ENCODE measurements at regions not wholly inside any gene's neighbourhood (a gene's known extent, or its start where the extent isn't known, plus 50 kb on each side); places are given as distances from the start of the nearest gene placed in this dataset.

DNA sequence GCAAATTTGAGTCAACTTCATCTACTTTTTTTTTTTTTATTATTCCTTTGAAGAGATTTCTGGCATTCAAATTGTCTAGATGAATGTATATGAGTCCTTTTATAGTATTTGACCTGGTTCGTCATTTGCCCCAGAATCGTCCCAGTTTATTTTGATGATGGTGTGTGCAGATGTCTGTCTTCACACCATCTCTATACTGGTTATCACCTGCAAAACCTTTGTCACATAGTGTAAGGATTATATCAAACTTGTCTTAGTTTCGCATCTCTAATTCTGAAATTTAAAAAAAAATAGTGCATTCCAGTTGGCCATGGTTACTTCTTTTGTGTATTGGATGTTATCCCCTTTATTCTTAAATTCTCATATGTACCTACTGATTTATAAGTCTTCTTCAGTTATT is 70.5 kb upstream of the CD99 start:
- DNase-seq (ENCODE audit: insufficient read length, low spot score) (no peak), FAIRE-seq (no peak)
- no peak for TF ChIP-seq POLR2A (IDR thresholded peaks at IDR 0.05; ENCODE audit: low read depth, low read length)

DNA sequence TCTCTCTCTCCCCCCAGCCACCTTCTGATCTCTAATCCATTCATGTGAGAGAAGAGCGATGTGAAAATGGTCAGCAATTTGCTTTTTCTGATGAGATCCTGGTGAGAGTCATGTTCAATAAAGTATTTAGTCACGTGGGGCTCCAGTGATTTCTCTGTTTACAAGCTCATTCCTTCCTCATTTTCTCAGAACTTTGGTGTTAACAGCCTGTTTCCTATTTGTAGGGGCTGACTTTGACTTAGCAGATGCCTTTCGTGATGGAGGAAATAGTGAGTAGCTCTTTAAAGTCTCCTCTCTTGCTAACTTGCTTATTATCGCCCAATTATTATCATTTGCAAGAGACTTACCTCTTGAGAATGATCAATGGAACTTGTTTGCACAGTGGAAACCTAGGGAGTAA is 72.6 kb upstream of the CD99 start:
- no peak for TF ChIP-seq POLR2A (IDR thresholded peaks at IDR 0.05; ENCODE audit: low read depth, low read length)
- no peak for FAIRE-seq
- no peak for DNase-seq (ENCODE audit: insufficient read length, low spot score)

DNA sequence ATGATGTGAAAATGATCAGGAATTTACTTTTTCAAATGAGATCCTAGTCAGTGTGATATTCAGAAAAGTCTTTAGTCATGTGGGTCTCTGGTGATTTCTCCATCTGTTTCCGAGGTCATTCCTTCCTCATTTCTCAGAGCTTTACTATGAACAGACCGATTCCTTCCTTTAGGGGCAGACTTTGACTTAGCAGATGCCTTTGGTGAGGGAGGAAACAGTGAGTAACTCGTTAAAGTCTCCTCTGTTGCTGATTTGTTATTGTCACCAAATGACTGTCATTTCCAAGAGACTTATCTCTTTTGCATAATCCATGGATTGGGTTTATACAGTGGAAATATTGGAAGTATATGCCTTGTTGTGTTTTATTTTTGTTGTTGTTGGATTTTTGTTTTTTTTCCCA is 76.2 kb upstream of the CD99 start:
- FAIRE-seq (peak; percentile 73), DNase-seq (ENCODE audit: insufficient read length, low spot score) (no peak)
- no peak for TF ChIP-seq POLR2A (IDR thresholded peaks at IDR 0.05; ENCODE audit: low read depth, low read length)

DNA sequence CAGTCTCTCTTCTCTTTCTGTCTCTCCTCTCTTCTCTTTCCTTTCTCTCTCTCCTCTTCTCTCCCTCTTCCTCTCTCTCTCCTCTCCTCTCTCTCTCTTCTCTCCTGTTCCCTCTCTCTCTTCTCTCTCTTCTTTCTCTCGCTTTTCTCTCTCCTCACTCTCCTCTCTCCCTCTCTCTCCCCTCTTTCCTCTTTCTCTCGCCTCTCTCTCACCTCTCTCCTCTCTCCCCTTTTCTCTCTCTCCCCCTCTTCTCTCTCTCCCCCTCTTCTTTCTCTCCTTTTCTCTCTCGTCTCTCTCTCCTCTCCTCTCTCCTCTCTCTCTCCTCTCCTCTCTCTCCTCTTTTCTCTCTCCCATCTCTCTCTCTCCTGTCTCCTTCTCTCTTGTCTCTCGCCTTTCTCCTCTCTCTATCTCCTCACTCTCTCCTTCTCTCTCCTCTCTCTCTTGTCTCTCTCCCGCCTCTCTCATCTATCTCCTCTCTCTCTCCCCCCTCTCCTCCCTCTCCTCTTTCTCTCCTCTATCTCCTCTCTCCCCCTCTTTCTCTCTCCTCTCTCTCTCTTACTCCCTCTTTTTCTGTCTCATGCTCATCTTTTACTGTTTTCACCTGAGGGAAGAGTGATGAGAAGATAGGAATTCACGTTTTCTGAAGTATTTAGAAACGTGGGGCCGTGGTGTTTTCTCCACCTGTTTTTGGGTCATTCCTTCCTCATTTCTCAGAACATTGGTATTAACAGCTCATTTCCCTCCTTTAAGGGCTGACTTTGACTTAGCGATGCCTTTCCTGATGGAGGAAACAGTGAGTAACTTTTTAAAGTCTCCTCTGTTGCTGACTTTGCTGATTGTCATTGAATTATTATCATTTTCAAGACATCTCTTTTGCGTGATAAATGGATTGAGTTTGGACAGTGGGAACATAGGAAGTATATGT is 80.6 kb upstream of the CD99 start:
- no peak for TF ChIP-seq POLR2A (IDR thresholded peaks at IDR 0.05; ENCODE audit: low read depth, low read length)
- FAIRE-seq (no peak), DNase-seq (ENCODE audit: insufficient read length, low spot score) (no peak)

DNA sequence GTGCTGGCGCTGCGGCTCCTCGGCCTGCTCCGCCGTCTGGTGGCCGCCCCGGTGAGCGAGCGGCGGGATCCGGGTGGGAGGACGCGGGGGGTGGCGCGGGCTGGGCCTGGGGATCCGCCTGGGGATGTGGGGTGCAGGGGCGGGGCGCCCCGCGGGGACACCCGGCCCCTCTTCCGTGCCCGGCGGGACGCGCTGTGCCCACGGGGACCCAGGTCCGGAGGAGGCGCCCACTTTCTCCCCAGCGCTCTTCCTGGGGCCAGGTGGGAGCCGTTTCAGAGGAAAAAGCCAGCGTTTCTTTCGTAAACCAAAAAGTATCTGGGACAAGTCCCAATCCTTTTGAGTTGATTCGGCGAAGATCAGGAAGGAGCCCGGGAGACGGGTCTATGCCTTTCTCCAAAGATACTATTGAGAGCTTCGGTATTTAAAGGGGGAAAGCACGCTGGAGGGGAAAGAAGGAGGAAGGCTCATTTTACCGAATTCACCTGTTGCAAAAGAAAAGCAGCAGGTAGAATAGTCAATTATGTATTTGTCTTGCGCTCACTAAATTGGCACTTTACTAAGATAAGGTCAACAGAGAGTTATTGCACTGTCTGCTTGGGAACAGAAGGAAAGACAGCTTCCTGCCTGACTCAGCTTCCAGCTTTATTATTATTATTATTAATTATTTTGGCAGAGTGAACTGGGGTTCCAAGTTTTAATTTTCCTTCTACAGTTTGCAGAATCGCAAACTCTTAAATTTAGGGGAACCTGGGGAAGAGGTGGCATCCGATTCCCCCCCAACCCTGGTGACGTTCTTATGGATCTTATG is 81.5 kb upstream of the CD99 start:
- DNase-seq (ENCODE audit: insufficient read length, low spot score) (no peak), FAIRE-seq (no peak)
- TF ChIP-seq POLR2A (IDR thresholded peaks at IDR 0.05; ENCODE audit: low read depth, low read length), result no peak

DNA sequence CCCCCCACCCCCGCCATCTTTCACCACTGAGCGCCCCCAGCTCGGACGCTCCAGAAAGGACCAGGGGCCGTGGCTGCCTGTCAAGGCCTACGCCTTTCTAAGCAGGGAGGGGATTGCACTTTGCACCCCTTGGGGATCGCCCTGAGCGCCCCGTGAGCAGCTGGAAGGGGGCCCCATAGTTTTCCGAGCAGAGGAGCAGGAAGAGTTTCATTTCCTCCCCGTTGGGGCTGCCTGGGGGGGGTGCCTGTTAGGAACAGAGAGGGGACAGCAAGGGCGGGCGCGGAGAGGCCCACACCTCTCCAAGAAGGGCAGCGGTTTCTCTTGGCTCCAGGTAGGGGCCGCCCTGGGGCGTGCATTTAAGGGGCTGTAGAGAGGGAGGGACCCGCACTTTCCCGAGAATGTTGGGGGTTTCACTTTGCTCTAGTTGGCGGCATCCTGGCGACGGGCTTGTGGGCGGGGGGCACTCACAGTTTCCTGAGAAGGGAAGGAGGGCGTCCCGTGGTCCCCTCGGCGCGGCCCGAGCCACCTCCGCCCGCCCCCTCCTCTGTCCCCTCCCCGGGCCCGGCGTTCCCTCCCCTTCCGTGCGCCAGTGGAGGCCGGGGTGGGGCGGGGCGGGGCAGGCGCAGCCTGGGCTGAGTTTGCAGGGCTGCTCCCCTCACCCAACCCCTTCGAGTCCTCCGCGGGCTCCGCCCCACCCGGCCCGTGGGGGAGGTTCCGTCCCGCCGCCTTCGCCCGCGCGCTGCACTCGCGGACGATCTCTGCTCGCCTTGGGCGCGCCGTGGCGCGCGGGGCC is 82.3 kb upstream of the CD99 start:
- DNase-seq (ENCODE audit: insufficient read length, low spot score), result peak; percentile 79
- peak; percentile 60 for TF ChIP-seq POLR2A (IDR thresholded peaks at IDR 0.05; ENCODE audit: low read depth, low read length)
- no peak for FAIRE-seq

DNA sequence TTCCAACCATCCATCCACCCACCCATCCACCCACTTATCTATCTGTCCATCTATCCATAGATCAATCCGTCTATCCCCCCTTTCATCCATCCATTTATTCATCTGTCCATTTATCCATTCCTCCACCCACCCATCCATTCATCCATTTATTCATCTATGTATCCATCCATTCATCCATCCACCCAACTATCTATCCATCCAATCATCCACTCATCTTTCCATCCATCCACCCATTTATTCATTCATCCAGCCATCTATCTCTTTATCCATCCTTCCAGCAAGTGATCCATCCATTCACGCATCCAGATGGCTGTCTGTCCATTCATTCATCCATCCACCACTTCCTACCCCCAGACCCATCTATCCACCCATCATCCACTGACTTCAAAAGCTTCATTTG is 84.0 kb upstream of the CD99 start:
- TF ChIP-seq POLR2A (IDR thresholded peaks at IDR 0.05; ENCODE audit: low read depth, low read length), result no peak
- no peak for FAIRE-seq
- no peak for DNase-seq (ENCODE audit: insufficient read length, low spot score)

DNA sequence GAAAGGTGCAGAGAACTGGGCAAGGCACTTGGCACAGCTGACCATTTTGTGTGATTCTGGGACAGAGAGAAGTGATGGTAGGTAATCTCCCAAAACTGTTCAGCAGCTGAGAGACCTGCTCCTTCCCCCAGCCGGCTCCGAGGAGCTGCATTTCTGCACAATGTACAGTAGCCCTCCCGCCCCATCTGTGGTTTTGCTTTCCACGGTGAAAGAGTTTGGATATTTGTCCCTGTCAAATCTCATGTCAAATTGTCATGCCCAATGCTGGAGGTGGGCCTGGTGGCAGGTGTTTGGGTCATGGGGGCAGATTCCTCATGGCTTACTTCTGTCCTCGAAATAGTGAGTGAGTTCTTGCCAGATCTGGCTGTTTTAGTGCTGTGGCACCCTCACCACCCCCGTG is 90.5 kb upstream of the CD99 start:
- no peak for DNase-seq (ENCODE audit: insufficient read length, low spot score)
- TF ChIP-seq POLR2A (IDR thresholded peaks at IDR 0.05; ENCODE audit: low read depth, low read length), result no peak
- no peak for FAIRE-seq

DNA sequence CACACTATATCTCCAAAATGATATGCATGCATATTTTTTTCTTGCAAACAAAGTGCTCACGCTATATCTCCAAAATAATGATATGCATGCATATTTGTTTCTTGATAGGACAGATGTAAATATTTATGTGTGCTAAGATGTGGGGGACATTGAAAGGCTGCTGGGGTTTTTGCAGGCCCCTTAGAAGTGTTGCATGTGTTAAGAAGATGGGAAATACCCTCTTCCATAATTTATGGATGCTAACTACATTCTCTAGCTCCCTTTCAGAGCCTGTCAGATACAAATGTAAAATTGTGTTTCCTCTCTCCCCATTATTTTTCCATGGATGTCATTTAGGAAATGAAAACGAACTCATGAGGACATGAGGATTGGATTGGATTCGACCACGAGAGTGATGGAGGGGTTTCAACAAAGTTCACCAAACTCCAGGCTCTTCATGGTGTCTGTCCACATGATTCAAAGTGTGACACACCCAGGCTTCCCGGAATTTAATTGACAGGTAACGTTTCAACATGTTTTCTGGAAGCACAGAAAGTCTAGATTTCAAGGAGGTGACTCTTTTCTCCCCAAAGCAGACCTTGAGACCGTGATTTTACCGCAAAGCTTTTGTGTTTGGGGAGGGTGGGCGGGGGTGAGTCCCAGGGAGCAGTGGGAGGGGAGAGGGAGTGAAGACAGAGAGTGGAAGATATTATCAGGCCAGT is 94.4 kb upstream of the CD99 start:
- DNase-seq (ENCODE audit: insufficient read length, low spot score) (no peak), FAIRE-seq (no peak)
- TF ChIP-seq POLR2A (IDR thresholded peaks at IDR 0.05; ENCODE audit: low read depth, low read length), result no peak

DNA sequence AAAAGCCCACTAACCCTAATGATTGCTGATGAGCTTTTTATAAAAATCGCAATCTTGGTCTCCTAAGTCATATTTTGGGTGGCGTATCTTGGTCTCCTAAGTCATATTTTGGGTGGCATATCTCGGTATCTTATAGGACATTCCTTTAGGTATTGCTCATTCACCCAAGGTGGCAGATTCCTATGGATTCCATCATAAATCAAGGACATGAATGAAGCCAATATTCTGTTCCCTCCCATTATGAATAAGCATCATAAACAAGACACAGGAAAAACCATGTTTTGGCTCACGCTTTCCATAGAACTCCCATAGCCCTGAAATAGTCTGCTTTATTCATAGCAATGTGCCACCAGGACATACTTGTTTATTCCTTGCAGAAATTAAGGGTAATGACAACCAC is 95.0 kb upstream of the CD99 start:
- no peak for TF ChIP-seq POLR2A (IDR thresholded peaks at IDR 0.05; ENCODE audit: low read depth, low read length)
- DNase-seq (ENCODE audit: insufficient read length, low spot score), result no peak
- FAIRE-seq, result no peak

DNA sequence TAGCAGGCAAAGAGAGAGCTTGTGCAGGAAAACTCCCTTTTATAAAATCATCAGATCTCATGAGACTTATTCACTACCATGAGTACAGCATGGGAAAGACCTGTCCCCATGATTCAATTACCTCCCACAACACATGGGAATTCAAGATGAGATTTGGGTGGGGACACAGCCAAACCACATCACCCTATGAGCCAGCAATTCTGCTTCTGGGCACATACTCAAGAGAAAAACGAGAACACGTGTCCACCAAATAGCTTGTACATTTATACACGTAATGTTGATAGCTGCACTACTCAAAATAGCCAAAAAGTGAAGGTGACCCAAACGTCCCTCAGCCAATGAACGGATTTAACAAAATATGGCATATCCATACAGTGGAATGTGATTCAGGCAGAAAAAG is 94.5 kb upstream of the DHRSX start:
- FAIRE-seq (no peak), DNase-seq (ENCODE audit: insufficient read length, low spot score) (no peak)
- TF ChIP-seq POLR2A (IDR thresholded peaks at IDR 0.05; ENCODE audit: low read depth, low read length), result no peak

DNA sequence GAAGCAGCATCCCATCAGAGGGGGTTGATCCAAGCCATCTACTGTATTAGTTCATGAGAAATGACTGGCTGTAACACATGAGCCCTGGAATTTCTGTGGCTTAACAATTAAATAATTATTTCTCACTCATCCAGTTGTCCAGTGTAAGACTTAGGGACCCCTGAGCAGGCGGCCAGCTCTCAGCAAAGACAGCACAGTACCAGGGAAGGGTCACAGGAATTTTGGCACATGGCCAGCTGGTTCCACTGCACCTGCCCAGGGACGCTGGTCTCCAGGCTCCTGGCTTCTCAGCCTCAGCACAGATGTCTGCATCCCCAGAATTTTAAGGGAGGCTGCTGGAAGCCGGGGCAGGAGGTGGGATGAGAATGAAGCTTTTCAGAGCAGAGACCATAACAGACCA is 93.7 kb upstream of the DHRSX start:
- FAIRE-seq, result no peak
- no peak for DNase-seq (ENCODE audit: insufficient read length, low spot score)
- no peak for TF ChIP-seq POLR2A (IDR thresholded peaks at IDR 0.05; ENCODE audit: low read depth, low read length)

DNA sequence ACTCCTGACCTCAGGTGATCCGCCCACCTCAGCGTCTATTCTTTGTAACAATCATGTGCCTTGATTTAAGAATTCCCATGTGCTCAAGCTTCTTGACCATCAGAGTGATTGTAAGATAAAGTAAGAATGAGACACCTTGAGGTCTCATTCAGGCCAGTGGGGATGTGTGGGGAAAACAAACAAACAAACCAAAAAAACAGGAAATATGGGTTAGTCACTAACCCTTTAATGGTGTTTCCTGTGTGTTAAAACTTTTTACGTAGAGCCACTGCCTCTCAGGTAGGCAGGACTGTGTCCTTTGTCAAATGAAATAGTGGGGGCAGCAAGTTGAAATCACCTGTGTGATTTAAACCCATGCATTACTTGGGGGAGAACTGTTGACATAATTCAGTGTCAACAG is 91.5 kb upstream of the DHRSX start:
- TF ChIP-seq POLR2A (IDR thresholded peaks at IDR 0.05; ENCODE audit: low read depth, low read length), result no peak
- DNase-seq (ENCODE audit: insufficient read length, low spot score) (no peak), FAIRE-seq (no peak)

Data from H54 (cell line).